HFFc6 (cell line): ENCODE measurements at regions not wholly inside any gene's neighbourhood (a gene's known extent, or its start where the extent isn't known, plus 50 kb on each side); places are given as distances from the start of the nearest gene placed in this dataset.

Experiments
- DNase-seq: peaks from one replicate; pipeline ENCODE4 v3.0.0-alpha.2; 2018
- H3K27ac Mint-ChIP-seq: 2 replicates; pipeline ENCODE4 v1.8.0; 2020; ENCODE audit warnings: mild to moderate bottlenecking, mixed read lengths
- H3K27me3 Mint-ChIP-seq: 2 replicates; pipeline ENCODE4 v1.8.0; 2021; ENCODE audit warnings: mild to moderate bottlenecking, moderate library complexity, mixed read lengths; ENCODE audit not compliant: insufficient read depth
- H3K36me3 Mint-ChIP-seq: 2 replicates; pipeline ENCODE4 v1.8.0; 2021; ENCODE audit warnings: low read depth, mixed read lengths
- H3K4me1 Mint-ChIP-seq: 2 replicates; pipeline ENCODE4 v1.8.0; 2020; ENCODE audit warnings: low read depth, mixed read lengths
- H3K4me3 Mint-ChIP-seq: 2 replicates; pipeline ENCODE4 v1.8.0; 2020; ENCODE audit warnings: mild to moderate bottlenecking, moderate library complexity, mixed read lengths
- H3K9me3 Mint-ChIP-seq: 2 replicates; pipeline ENCODE4 v1.8.0; 2020; ENCODE audit warnings: mild to moderate bottlenecking, mixed read lengths
- CTCF ChIP-seq: fragments of 200-600 bp; sonication (generic); IDR thresholded peaks from 2 replicates; pipeline ENCODE4 v1.5.0; 2021; ENCODE audit warnings: antibody characterized with exemption, mild to moderate bottlenecking

- Mint-ChIP-seq H3K9me3 (peaks cover 23% of the 10 kb centered on the region), H3K27me3 (no peaks in the 10 kb centered on the region; the same call in 1 of the 2 replicates), H3K4me3 (no peak overlapping the region), H3K4me1 (no peaks in the 10 kb centered on the region), H3K27ac (no peak overlapping the region), H3K36me3 (no peaks in the 10 kb centered on the region)
- no peak for TF ChIP-seq CTCF
- no peak for DNase-seq
These were observed 413.5 kb upstream of the INTU start for GRCh38 chr4:127219232-127219631.

GRCh38 chr4:127224556-127224955 lies 408.2 kb upstream of the INTU start:
- H3K27me3 Mint-ChIP-seq: no peaks in the 10 kb centered on the region; the same call in 1 of the 2 replicates
- H3K27ac Mint-ChIP-seq: no peak overlapping the region
- no peaks in the 10 kb centered on the region for H3K36me3 Mint-ChIP-seq
- no peak for DNase-seq
- peaks cover 19% of the 10 kb centered on the region for H3K9me3 Mint-ChIP-seq
- TF ChIP-seq CTCF: no peak
- H3K4me1 Mint-ChIP-seq: no peaks in the 10 kb centered on the region
- H3K4me3 Mint-ChIP-seq: no peak overlapping the region

GRCh38 chr4:127229855-127230608 lies 402.7 kb upstream of the INTU start:
- no peaks in the 10 kb centered on the region for H3K27me3 Mint-ChIP-seq
- peaks cover 12% of the 10 kb centered on the region for H3K9me3 Mint-ChIP-seq
- TF ChIP-seq CTCF: no peak
- H3K27ac Mint-ChIP-seq: no peak overlapping the region
- H3K4me1 Mint-ChIP-seq: no peaks in the 10 kb centered on the region
- H3K36me3 Mint-ChIP-seq: no peaks in the 10 kb centered on the region
- H3K4me3 Mint-ChIP-seq: no peak overlapping the region
- DNase-seq: no peak

- no peak overlapping the region for H3K4me3 Mint-ChIP-seq
- H3K9me3 Mint-ChIP-seq: no peaks in the 10 kb centered on the region; the same call in none of the 2 replicates
- no peaks in the 10 kb centered on the region for H3K27me3 Mint-ChIP-seq
- no peaks in the 10 kb centered on the region for H3K4me1 Mint-ChIP-seq
- DNase-seq: no peak
- TF ChIP-seq CTCF: no peak
- H3K27ac Mint-ChIP-seq: no peak overlapping the region
- no peaks in the 10 kb centered on the region for H3K36me3 Mint-ChIP-seq
These were observed 395.9 kb upstream of the INTU start for GRCh38 chr4:127236889-127237288.

- Mint-ChIP-seq H3K36me3 (no peaks in the 10 kb centered on the region), H3K4me1 (no peaks in the 10 kb centered on the region), H3K9me3 (no peaks in the 10 kb centered on the region; the same call in none of the 2 replicates), H3K27ac (no peak overlapping the region), H3K27me3 (no peaks in the 10 kb centered on the region), H3K4me3 (no peak overlapping the region)
- no peak for TF ChIP-seq CTCF
- DNase-seq: no peak
These were observed 395.2 kb upstream of the INTU start for GRCh38 chr4:127237581-127237980.
